H1 (cell line): ENCODE measurements at regions not wholly inside any gene's neighbourhood (a gene's known extent, or its start where the extent isn't known, plus 50 kb on each side); places are given as distances from the start of the nearest gene placed in this dataset.
"Not testable (repeated sequence)": the region's sequence is repeated elsewhere in the genome, so short reads cannot be mapped to it uniquely, and the experiment has no call there.

Experiments used
- ASH2L ChIP-seq: fragments of 200-600, 300-600 bp; sonication (generic); IDR thresholded peaks from one replicate; pipeline ENCODE4 v1.7.1; 2017; ENCODE audit warnings: low read length
- CHD2 ChIP-seq: IDR thresholded peaks from 2 replicates; pipeline ENCODE4 v1.6.1; 2012; ENCODE audit warnings: low read length, improper control_type of control experiment
- GABPA ChIP-seq: IDR thresholded peaks from 2 replicates; pipeline ENCODE4 v1.6.1; 2011; ENCODE audit warnings: mild to moderate bottlenecking, low read length, moderate library complexity, borderline replicate concordance; ENCODE audit not compliant: insufficient read depth
- PHF8 ChIP-seq: fragments of 200-600 bp; sonication (generic); conservative IDR thresholded peaks from 2 replicates; pipeline ENCODE4 v1.7.1; 2012; ENCODE audit warnings: low read depth, mild to moderate bottlenecking, inconsistent platforms, low read length, moderate library complexity
- POLR2AphosphoS5 ChIP-seq: IDR thresholded peaks from 2 replicates; pipeline ENCODE4 v1.6.1; 2011; ENCODE audit warnings: low read depth, low read length
- RAD21 ChIP-seq, 2 experiments: IDR thresholded peaks in 1 of 2; conservative IDR thresholded peaks in 1 of 2; 2 replicates each; pipeline ENCODE4 v1.6.1; 2011; ENCODE audit warnings: low read depth in 2 of 2, low read length in 2 of 2, improper control_type of control experiment in 1 of 2, inconsistent platforms in 1 of 2, mild to moderate bottlenecking in 1 of 2, moderate library complexity in 1 of 2
- SUZ12 ChIP-seq: fragments of 200-600 bp; sonication (generic); IDR thresholded peaks from 2 replicates; pipeline ENCODE4 v1.6.1; 2012; ENCODE audit warnings: mild to moderate bottlenecking, inconsistent platforms, low read length, moderate library complexity, mixed read lengths
- YY1 ChIP-seq: IDR thresholded peaks from 2 replicates; pipeline ENCODE4 v1.6.1; 2011; ENCODE audit warnings: low read depth, mild to moderate bottlenecking, low read length

DNA sequence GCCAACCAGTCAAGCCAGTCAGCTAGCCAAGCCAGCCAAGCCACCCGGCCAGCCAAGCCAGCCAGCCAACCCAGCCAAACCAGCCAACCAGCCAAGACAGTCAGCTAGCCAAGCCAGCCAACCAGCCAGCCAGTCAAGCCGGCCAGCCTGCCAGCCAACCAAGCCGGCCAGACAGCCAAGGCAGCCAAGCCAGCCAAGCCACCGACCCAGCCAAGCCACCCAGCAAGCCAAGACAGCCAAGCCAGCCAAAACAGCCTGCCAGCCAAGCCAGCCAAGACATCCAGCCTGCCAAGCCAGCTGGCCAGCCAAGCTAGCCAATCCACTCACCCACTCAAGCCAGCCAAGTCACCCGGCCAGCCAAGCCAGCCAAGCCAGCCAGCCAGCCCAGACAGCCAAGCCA, 1599.2 kb downstream of the RPIA start:
- not testable (repeated sequence) for TF ChIP-seq POLR2AphosphoS5; SUZ12; CHD2; GABPA; RAD21 (IDR thresholded peaks at IDR 0.05 in 1 of 2, conservative IDR thresholded peaks at IDR 0.05 in 1 of 2; ENCODE audit: low read depth in 2 of 2, low read length in 2 of 2); ASH2L; YY1; PHF8
